ENCODE measurements at regions not wholly inside any gene's neighbourhood (a gene's known extent, or its start where the extent isn't known, plus 50 kb on each side); places are given as distances from the start of the nearest gene placed in this dataset.

- Mint-ChIP-seq H3K9me3 (peaks cover 0 to 10% (median 0%) of the 10 kb centered on the region in 11 donors), H3K4me1 (no peaks in the 10 kb centered on the region), H3K36me3 (no peaks in the 10 kb centered on the region), H3K27ac (no peak overlapping the region), H3K27me3 (no peaks in the 10 kb centered on the region), H3K4me3 (no peak overlapping the region)
- POLR2A ChIA-PET, result no interaction called here
- no peak for ATAC-seq
- intact Hi-C loops (cut with micrococcal nuclease), result no loop called here
- Histone ChIP-seq H3K27ac (ENCODE audit: low read depth, low read length) (no peak overlapping the region), H3K4me1 (ENCODE audit: control insufficient read depth in 2 of 2, insufficient read depth in 2 of 2, low read length in 2 of 2) (no peaks in the 10 kb centered on the region), H3K36me3 (ENCODE audit: control insufficient read depth in 2 of 3, insufficient read depth in 3 of 3, low read length in 3 of 3) (no peaks in the 10 kb centered on the region), H3K27me3 (ENCODE audit: control insufficient read depth in 2 of 2, insufficient read depth in 2 of 2, low read length in 2 of 2) (no peaks in the 10 kb centered on the region), H3K4me3 (ENCODE audit: low read length) (no peak overlapping the region), H3K9me3 (ENCODE audit: control insufficient read depth in 2 of 3, low read length in 3 of 3) (no peaks in the 10 kb centered on the region)
- CTCF ChIA-PET, result no interaction called here
- no peak for DNase-seq
These were observed 1037.1 kb upstream of the C9orf72 start for GRCh38 chr9:28610339-28610738.

GRCh38 chr9:28616310-28616709 is 1043.0 kb upstream of the C9orf72 start:
- Histone ChIP-seq H3K36me3 (ENCODE audit: control insufficient read depth in 2 of 3, insufficient read depth in 3 of 3, low read length in 3 of 3) (no peaks in the 10 kb centered on the region), H3K27ac (ENCODE audit: low read depth, low read length) (no peak overlapping the region), H3K4me3 (ENCODE audit: low read length) (no peak overlapping the region), H3K27me3 (ENCODE audit: control insufficient read depth in 2 of 2, insufficient read depth in 2 of 2, low read length in 2 of 2) (no peaks in the 10 kb centered on the region), H3K4me1 (ENCODE audit: control insufficient read depth in 2 of 2, insufficient read depth in 2 of 2, low read length in 2 of 2) (no peaks in the 10 kb centered on the region), H3K9me3 (ENCODE audit: control insufficient read depth in 2 of 3, low read length in 3 of 3) (no peaks in the 10 kb centered on the region)
- Mint-ChIP-seq H3K27me3 (no peaks in the 10 kb centered on the region), H3K36me3 (no peaks in the 10 kb centered on the region), H3K4me1 (no peaks in the 10 kb centered on the region), H3K4me3 (no peak overlapping the region), H3K27ac (no peak overlapping the region), H3K9me3 (peaks cover 0 to 16% (median 2%) of the 10 kb centered on the region in 11 donors)
- POLR2A ChIA-PET, result no interaction called here
- CTCF ChIA-PET, result no interaction called here
- ATAC-seq (no peak), DNase-seq (no peak)
- intact Hi-C loops (cut with micrococcal nuclease), result no loop called here

- no peaks in the 10 kb centered on the region for H3K4me1 ChIP-seq (ENCODE audit: control insufficient read depth in 2 of 2, insufficient read depth in 2 of 2, low read length in 2 of 2)
- H3K9me3 Mint-ChIP-seq, result peaks cover 0 to 22% (median 3%) of the 10 kb centered on the region in 11 donors
- no peaks in the 10 kb centered on the region for H3K27me3 ChIP-seq (ENCODE audit: control insufficient read depth in 2 of 2, insufficient read depth in 2 of 2, low read length in 2 of 2)
- intact Hi-C loops (cut with micrococcal nuclease), result no loop called here
- no peaks in the 10 kb centered on the region for H3K36me3 ChIP-seq (ENCODE audit: control insufficient read depth in 2 of 3, insufficient read depth in 3 of 3, low read length in 3 of 3)
- H3K27me3 Mint-ChIP-seq, result no peaks in the 10 kb centered on the region
- no peak overlapping the region for H3K4me3 Mint-ChIP-seq
- H3K27ac ChIP-seq (ENCODE audit: low read depth, low read length), result no peak overlapping the region
- ChIA-PET POLR2A (no interaction called here), CTCF (no interaction called here)
- H3K27ac Mint-ChIP-seq, result no peak overlapping the region
- DNase-seq (no peak), ATAC-seq (no peak)
- no peak overlapping the region for H3K4me3 ChIP-seq (ENCODE audit: low read length)
- H3K4me1 Mint-ChIP-seq, result no peaks in the 10 kb centered on the region
- no peaks in the 10 kb centered on the region for H3K36me3 Mint-ChIP-seq
- H3K9me3 ChIP-seq (ENCODE audit: control insufficient read depth in 2 of 3, low read length in 3 of 3), result no peaks in the 10 kb centered on the region
These were observed 1046.7 kb upstream of the C9orf72 start for GRCh38 chr9:28620011-28620410.

GRCh38 chr9:28620661-28621060 is 1047.4 kb upstream of the C9orf72 start:
- Mint-ChIP-seq H3K27ac (no peak overlapping the region), H3K4me3 (no peak overlapping the region)
- CTCF ChIA-PET, result no interaction called here

GRCh38 chr9:28624771-28625170 is 1051.5 kb upstream of the C9orf72 start:
- H3K9me3 Mint-ChIP-seq, result peaks cover 0 to 18% (median 3%) of the 10 kb centered on the region in 11 donors
- H3K27ac Mint-ChIP-seq, result no peak overlapping the region
- H3K36me3 Mint-ChIP-seq, result peaks cover 0 to 3% (median 0%) of the 10 kb centered on the region in 5 donors
- H3K27me3 Mint-ChIP-seq, result no peaks in the 10 kb centered on the region
- ATAC-seq (no peak), DNase-seq (no peak)
- intact Hi-C loops (cut with micrococcal nuclease), result no loop called here
- H3K27me3 ChIP-seq (ENCODE audit: control insufficient read depth in 2 of 2, insufficient read depth in 2 of 2, low read length in 2 of 2), result no peaks in the 10 kb centered on the region
- POLR2A ChIA-PET, result no interaction called here
- H3K36me3 ChIP-seq (ENCODE audit: control insufficient read depth in 2 of 3, insufficient read depth in 3 of 3, low read length in 3 of 3), result no peaks in the 10 kb centered on the region
- H3K4me3 ChIP-seq (ENCODE audit: low read length), result no peak overlapping the region
- H3K4me1 Mint-ChIP-seq, result no peaks in the 10 kb centered on the region
- H3K9me3 ChIP-seq (ENCODE audit: control insufficient read depth in 2 of 3, low read length in 3 of 3), result no peaks in the 10 kb centered on the region
- no peak overlapping the region for H3K4me3 Mint-ChIP-seq
- no peak overlapping the region for H3K27ac ChIP-seq (ENCODE audit: low read depth, low read length)
- no peaks in the 10 kb centered on the region for H3K4me1 ChIP-seq (ENCODE audit: control insufficient read depth in 2 of 2, insufficient read depth in 2 of 2, low read length in 2 of 2)
- CTCF ChIA-PET, result no interaction called here

More at GRCh38 chr9:28620661-28621060, 1047.4 kb upstream of the C9orf72 start:
- no peaks in the 10 kb centered on the region for H3K4me1 Mint-ChIP-seq
- ATAC-seq, result no peak
- Histone ChIP-seq H3K4me3 (ENCODE audit: low read length) (no peak overlapping the region), H3K27me3 (ENCODE audit: control insufficient read depth in 2 of 2, insufficient read depth in 2 of 2, low read length in 2 of 2) (no peaks in the 10 kb centered on the region), H3K4me1 (ENCODE audit: control insufficient read depth in 2 of 2, insufficient read depth in 2 of 2, low read length in 2 of 2) (no peaks in the 10 kb centered on the region), H3K9me3 (ENCODE audit: control insufficient read depth in 2 of 3, low read length in 3 of 3) (no peaks in the 10 kb centered on the region), H3K36me3 (ENCODE audit: control insufficient read depth in 2 of 3, insufficient read depth in 3 of 3, low read length in 3 of 3) (no peaks in the 10 kb centered on the region), H3K27ac (ENCODE audit: low read depth, low read length) (no peak overlapping the region)
- H3K9me3 Mint-ChIP-seq, result peaks cover 0 to 22% (median 3%) of the 10 kb centered on the region in 11 donors
- H3K27me3 Mint-ChIP-seq, result no peaks in the 10 kb centered on the region
- intact Hi-C loops (cut with micrococcal nuclease), result no loop called here
- DNase-seq, result no peak
- POLR2A ChIA-PET, result no interaction called here
- H3K36me3 Mint-ChIP-seq, result no peaks in the 10 kb centered on the region

GRCh38 chr9:28628031-28628430 is 1054.8 kb upstream of the C9orf72 start:
- intact Hi-C loops (cut with micrococcal nuclease), result no loop called here
- no peak overlapping the region for H3K27ac ChIP-seq (ENCODE audit: low read depth, low read length)
- no peak for ATAC-seq
- CTCF ChIA-PET, result no interaction called here
- H3K4me1 Mint-ChIP-seq, result no peaks in the 10 kb centered on the region
- no peak overlapping the region for H3K4me3 ChIP-seq (ENCODE audit: low read length)
- H3K27ac Mint-ChIP-seq, result no peak overlapping the region
- POLR2A ChIA-PET, result no interaction called here
- no peaks in the 10 kb centered on the region for H3K27me3 Mint-ChIP-seq
- no peak overlapping the region for H3K4me3 Mint-ChIP-seq
- no peaks in the 10 kb centered on the region for H3K36me3 ChIP-seq (ENCODE audit: control insufficient read depth in 2 of 3, insufficient read depth in 3 of 3, low read length in 3 of 3)
- H3K9me3 ChIP-seq (ENCODE audit: control insufficient read depth in 2 of 3, low read length in 3 of 3), result no peaks in the 10 kb centered on the region
- no peaks in the 10 kb centered on the region for H3K27me3 ChIP-seq (ENCODE audit: control insufficient read depth in 2 of 2, insufficient read depth in 2 of 2, low read length in 2 of 2)
- H3K4me1 ChIP-seq (ENCODE audit: control insufficient read depth in 2 of 2, insufficient read depth in 2 of 2, low read length in 2 of 2), result no peaks in the 10 kb centered on the region
- H3K36me3 Mint-ChIP-seq, result peaks cover 0 to 3% (median 0%) of the 10 kb centered on the region in 5 donors
- peaks cover 0 to 22% (median 3%) of the 10 kb centered on the region in 11 donors for H3K9me3 Mint-ChIP-seq
- DNase-seq, result no peak

- H3K4me3 ChIP-seq (ENCODE audit: low read length), result no peak overlapping the region
- POLR2A ChIA-PET, result no interaction called here
- Mint-ChIP-seq H3K4me1 (no peaks in the 10 kb centered on the region), H3K27ac (no peak overlapping the region), H3K36me3 (no peaks in the 10 kb centered on the region), H3K27me3 (no peaks in the 10 kb centered on the region), H3K4me3 (no peak overlapping the region), H3K9me3 (peaks cover 0 to 19% (median 2%) of the 10 kb centered on the region in 11 donors)
- no peak for DNase-seq
- no peak overlapping the region for H3K27ac ChIP-seq (ENCODE audit: low read depth, low read length)
- no peaks in the 10 kb centered on the region for H3K27me3 ChIP-seq (ENCODE audit: control insufficient read depth in 2 of 2, insufficient read depth in 2 of 2, low read length in 2 of 2)
- no peaks in the 10 kb centered on the region for H3K4me1 ChIP-seq (ENCODE audit: control insufficient read depth in 2 of 2, insufficient read depth in 2 of 2, low read length in 2 of 2)
- ATAC-seq, result no peak
- no peaks in the 10 kb centered on the region for H3K9me3 ChIP-seq (ENCODE audit: control insufficient read depth in 2 of 3, low read length in 3 of 3)
- intact Hi-C loops (cut with micrococcal nuclease), result no loop called here
- no peaks in the 10 kb centered on the region for H3K36me3 ChIP-seq (ENCODE audit: control insufficient read depth in 2 of 3, insufficient read depth in 3 of 3, low read length in 3 of 3)
- CTCF ChIA-PET, result no interaction called here
These were observed 1075.4 kb upstream of the C9orf72 start for GRCh38 chr9:28648723-28649122.
